AG04449 (cell line): ENCODE measurements at regions not wholly inside any gene's neighbourhood (a gene's known extent, or its start where the extent isn't known, plus 50 kb on each side); places are given as distances from the start of the nearest gene placed in this dataset.

Experiments
- CTCF ChIA-PET: fragments of 350-600 bp; formaldehyde crosslinking; extraction: SDS; loops from one replicate; lab custom pipeline; 2021; ENCODE audit warnings: antibody characterized with exemption; lab: Yijun Ruan, JAX
- POLR2A ChIA-PET: fragments of 400-600, 350-600 bp; formaldehyde crosslinking; extraction: SDS; loops from one replicate; lab custom pipeline; 2020; ENCODE audit warnings: antibody characterized with exemption, inconsistent platforms; lab: Yijun Ruan, JAX
- DNase-seq: peaks from one replicate; pipeline ENCODE4 v3.0.0-alpha.2; 2010; ENCODE audit warnings: low read depth, low spot score
- H3K4me3 ChIP-seq: 2 replicates; pipeline ENCODE4 v1.5.1; 2011; ENCODE audit warnings: low read depth, mild to moderate bottlenecking, control low read depth, low read length
- CTCF ChIP-seq: IDR thresholded peaks from one replicate; pipeline ENCODE4 v1.5.1; 2011; ENCODE audit warnings: mild to moderate bottlenecking, moderate library complexity, low read length, control low read depth, inconsistent platforms; ENCODE audit not compliant: insufficient read depth; ENCODE audit errors: missing control alignments

GRCh38 chr15:95208071-95208470, 976.7 kb downstream of the MCTP2 start:
- no peak overlapping the region for H3K4me3 ChIP-seq
- ChIA-PET POLR2A (no interaction called here), CTCF (no interaction called here)
- no peak for TF ChIP-seq CTCF
- DNase-seq: no peak

- no peak for TF ChIP-seq CTCF
- H3K4me3 ChIP-seq: no peak overlapping the region
- POLR2A ChIA-PET: no interaction called here
- no peak for DNase-seq
- CTCF ChIA-PET: no interaction called here
Observed at GRCh38 chr15:95208988-95209387, 977.6 kb downstream of the MCTP2 start.

- CTCF ChIA-PET: no interaction called here
- POLR2A ChIA-PET: no interaction called here
- no peak overlapping the region for H3K4me3 ChIP-seq
- TF ChIP-seq CTCF: no peak
- no peak for DNase-seq
Observed at GRCh38 chr15:95210436-95210981, 979.1 kb downstream of the MCTP2 start.

- POLR2A ChIA-PET: no interaction called here
Observed at GRCh38 chr15:95215017-95215416, 983.7 kb downstream of the MCTP2 start.

GRCh38 chr15:95226835-95227234, 995.5 kb downstream of the MCTP2 start:
- no peak for DNase-seq
- no peak overlapping the region for H3K4me3 ChIP-seq
- ChIA-PET CTCF (no interaction called here), POLR2A (no interaction called here)
- no peak for TF ChIP-seq CTCF

More at GRCh38 chr15:95215017-95215416, 983.7 kb downstream of the MCTP2 start:
- CTCF ChIA-PET: no interaction called here
- DNase-seq: no peak
- TF ChIP-seq CTCF: no peak
- no peak overlapping the region for H3K4me3 ChIP-seq

- no peak for DNase-seq
- ChIA-PET CTCF (no interaction called here), POLR2A (no interaction called here)
Observed at GRCh38 chr15:95227235-95227634, 995.9 kb downstream of the MCTP2 start.

More at GRCh38 chr15:95227235-95227634, 995.9 kb downstream of the MCTP2 start:
- TF ChIP-seq CTCF: no peak
- no peak overlapping the region for H3K4me3 ChIP-seq
